Effector memory CD4-positive, alpha-beta T cell (primary cell): ENCODE measurements at regions not wholly inside any gene's neighbourhood (a gene's known extent, or its start where the extent isn't known, plus 50 kb on each side); places are given as distances from the start of the nearest gene placed in this dataset.
"Not testable (repeated sequence)": the region's sequence is repeated elsewhere in the genome, so short reads cannot be mapped to it uniquely, and the experiment has no call there.

Experiments
- DNase-seq, 3 donors: peaks; one replicate each; pipeline ENCODE4 v3.0.0-alpha.2; 2020
- H3K27ac ChIP-seq: 2 replicates; pipeline ENCODE4 v1.7.0; 2013; ENCODE audit warnings: mild to moderate bottlenecking, low read length, moderate library complexity; ENCODE audit not compliant: insufficient read depth, poor library complexity, severe bottlenecking
- H3K27me3 ChIP-seq: replicated peaks from 2 replicates; pipeline ENCODE4 v1.7.0; 2013; ENCODE audit warnings: mild to moderate bottlenecking, low read length; ENCODE audit not compliant: insufficient read depth, control insufficient read depth, poor library complexity, severe bottlenecking
- H3K36me3 ChIP-seq: 2 replicates; pipeline ENCODE4 v1.7.0; 2013; ENCODE audit warnings: mild to moderate bottlenecking, low read length, moderate library complexity; ENCODE audit not compliant: control insufficient read depth, insufficient read depth
- H3K4me1 ChIP-seq: 2 replicates; pipeline ENCODE4 v1.7.0; 2013; ENCODE audit warnings: low read length, mild to moderate bottlenecking; ENCODE audit not compliant: control insufficient read depth, insufficient read depth, poor library complexity, severe bottlenecking
- H3K4me3 ChIP-seq: 2 replicates; pipeline ENCODE4 v1.7.0; 2013; ENCODE audit warnings: low read length, low read depth, mild to moderate bottlenecking; ENCODE audit not compliant: insufficient read depth, poor library complexity, severe bottlenecking
- H3K9me3 ChIP-seq: 2 replicates; pipeline ENCODE4 v1.7.0; 2013; ENCODE audit warnings: mild to moderate bottlenecking, low read length, moderate library complexity; ENCODE audit not compliant: control insufficient read depth

DNA sequence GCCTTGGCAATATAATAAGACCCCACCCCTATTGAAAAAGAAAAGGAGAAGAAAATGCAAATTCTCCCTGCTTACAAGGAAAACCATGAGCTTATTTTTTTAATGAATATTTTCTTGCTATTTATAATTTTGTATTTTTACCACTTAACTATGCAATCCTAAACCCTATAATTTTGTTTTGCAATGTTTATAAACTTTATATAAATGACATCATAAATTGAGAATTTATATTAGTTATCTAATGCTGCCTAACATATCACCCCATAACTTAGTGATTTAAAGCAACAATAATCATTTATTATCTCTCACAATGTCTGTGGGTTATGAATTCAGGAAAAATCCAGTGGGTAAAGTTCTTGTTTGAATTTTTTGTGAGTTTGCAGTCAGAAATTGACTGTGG is 369.1 kb downstream of the TAF11L14 start:
- Histone ChIP-seq H3K9me3 (no peaks in the 10 kb centered on the region), H3K4me3 (no peak overlapping the region), H3K27ac (no peak overlapping the region), H3K27me3 (no peaks in the 10 kb centered on the region), H3K4me1 (no peaks in the 10 kb centered on the region), H3K36me3 (no peaks in the 10 kb centered on the region)
- no peak for DNase-seq

DNA sequence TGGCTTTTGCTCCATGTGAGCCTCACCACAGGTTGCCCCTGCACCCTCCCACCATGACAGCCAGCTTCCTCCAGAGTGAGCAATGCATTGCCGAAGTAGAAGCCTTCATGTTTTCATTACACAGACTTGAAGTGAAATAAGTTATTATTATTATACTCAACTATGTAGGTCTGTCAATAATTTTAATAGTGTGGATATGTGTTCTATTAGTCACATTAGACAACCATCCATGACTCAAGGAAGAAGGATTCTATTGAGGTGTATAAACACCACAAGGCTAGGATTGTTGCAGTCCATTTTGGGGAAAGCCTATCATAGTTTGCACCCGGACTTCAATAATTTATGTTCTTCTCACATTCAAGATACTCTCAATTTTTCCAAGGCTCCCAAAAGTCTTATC is 369.5 kb downstream of the TAF11L14 start:
- DNase-seq, result no peak
- Histone ChIP-seq H3K9me3 (no peaks in the 10 kb centered on the region), H3K36me3 (no peaks in the 10 kb centered on the region), H3K27ac (no peak overlapping the region), H3K4me1 (no peaks in the 10 kb centered on the region), H3K27me3 (no peaks in the 10 kb centered on the region), H3K4me3 (no peak overlapping the region)

DNA sequence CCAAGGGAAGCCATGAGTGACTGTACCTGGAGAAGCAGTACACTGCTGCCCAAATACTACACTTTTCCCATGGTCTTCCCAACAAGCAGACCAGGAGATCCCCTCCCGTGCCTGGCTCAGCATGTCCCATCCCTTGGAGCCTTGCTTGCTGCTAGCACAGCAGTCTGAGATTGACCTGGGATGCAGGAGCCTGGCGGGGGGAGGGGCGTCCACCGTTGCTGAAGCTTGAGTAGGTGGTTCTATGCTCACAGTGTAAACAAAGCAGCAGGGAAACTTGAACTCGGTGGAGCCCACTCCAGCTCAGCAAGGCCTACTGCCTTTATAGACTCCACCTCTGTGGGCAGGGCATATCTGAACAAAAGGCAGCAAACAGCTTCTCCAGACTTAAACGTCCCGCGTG is 372.0 kb downstream of the TAF11L14 start:
- not testable (repeated sequence) for H3K9me3 ChIP-seq, H3K27ac ChIP-seq, H3K4me1 ChIP-seq, H3K36me3 ChIP-seq, H3K27me3 ChIP-seq, H3K4me3 ChIP-seq, DNase-seq

DNA sequence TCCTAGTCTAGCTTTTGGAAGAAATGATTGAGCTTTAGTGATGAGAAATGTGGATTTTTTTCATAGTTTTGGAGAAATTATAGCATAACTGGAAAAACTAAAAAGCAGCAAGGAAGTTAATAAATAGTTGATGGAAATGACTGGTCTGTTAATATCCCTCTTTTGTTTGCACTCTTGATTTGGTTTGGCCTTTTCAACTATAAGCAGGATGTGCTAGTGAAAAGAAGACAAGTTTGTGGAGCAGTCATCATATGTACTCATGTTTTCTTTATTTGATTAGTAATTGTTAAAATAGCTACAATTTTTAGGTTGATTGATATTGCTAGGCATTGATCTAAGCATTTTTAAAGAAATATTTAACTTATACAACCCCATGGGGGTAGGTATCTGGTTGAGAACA is 374.7 kb downstream of the TAF11L14 start:
- no peak for DNase-seq
- Histone ChIP-seq H3K36me3 (no peaks in the 10 kb centered on the region), H3K27me3 (no peaks in the 10 kb centered on the region), H3K4me1 (no peaks in the 10 kb centered on the region), H3K4me3 (no peak overlapping the region), H3K9me3 (no peaks in the 10 kb centered on the region), H3K27ac (no peak overlapping the region)

DNA sequence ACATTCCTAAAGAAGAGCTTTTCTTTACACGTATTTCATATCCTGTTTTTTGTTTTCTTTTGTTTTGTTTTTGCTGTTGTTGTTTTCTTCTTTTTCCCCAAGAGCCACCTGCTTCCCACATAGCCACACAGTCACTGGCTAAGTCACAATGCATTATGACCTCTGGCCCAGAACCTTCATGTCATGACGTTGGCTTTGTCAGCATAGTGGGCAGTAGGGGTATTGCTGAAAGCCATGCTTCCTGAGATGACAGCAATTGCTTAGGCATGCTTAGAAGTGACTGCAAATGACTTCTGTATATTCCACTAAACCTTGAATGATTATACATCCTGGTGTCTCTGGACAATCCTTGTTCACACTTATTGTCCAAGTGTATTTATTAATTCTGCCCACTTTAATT is 375.8 kb downstream of the TAF11L14 start:
- no peak for DNase-seq
- H3K27me3 ChIP-seq, result no peaks in the 10 kb centered on the region
- H3K4me3 ChIP-seq, result no peak overlapping the region
- no peak overlapping the region for H3K27ac ChIP-seq
- H3K36me3 ChIP-seq, result no peaks in the 10 kb centered on the region
- no peaks in the 10 kb centered on the region for H3K9me3 ChIP-seq
- H3K4me1 ChIP-seq, result no peaks in the 10 kb centered on the region

DNA sequence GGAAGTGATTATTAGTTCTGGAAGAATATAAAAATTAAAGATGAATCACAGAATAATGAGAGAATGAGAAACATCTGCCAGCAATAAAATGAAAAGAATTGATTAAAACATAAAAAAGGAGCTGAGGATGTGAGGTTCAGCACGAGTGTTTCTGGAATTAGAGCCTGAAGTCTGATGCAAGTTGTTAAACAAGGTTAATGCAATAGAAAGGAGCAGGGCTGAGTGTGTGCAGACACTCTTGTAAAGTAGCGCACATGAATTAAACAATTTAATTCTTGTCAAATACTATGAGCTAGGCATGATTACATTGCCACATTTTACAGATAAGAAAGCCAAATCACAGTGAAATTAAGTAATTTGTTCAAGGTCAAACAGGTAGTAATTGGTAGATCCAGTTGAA is 384.2 kb downstream of the TAF11L14 start:
- H3K4me1 ChIP-seq, result no peaks in the 10 kb centered on the region
- no peaks in the 10 kb centered on the region for H3K9me3 ChIP-seq
- no peaks in the 10 kb centered on the region for H3K36me3 ChIP-seq
- no peak overlapping the region for H3K27ac ChIP-seq
- no peak for DNase-seq
- H3K27me3 ChIP-seq, result no peaks in the 10 kb centered on the region
- no peak overlapping the region for H3K4me3 ChIP-seq

DNA sequence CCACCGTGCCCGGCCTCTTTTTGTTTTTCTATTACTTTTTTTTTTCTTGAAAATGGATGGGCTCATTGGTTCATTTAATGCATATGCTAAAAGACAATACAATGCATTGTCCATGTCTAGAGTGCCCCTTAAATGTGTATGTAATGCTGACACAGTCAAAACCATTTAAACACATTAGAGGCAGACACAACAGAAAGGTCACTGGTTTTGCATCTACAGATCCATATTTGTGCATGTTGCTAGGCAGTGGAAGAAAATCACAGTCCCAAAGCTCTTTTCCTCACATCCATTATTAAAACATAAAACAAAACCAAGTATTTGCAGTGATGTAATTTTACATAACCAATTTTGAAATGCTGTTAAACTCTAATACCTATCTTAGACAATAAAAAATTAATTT is 389.0 kb downstream of the TAF11L14 start:
- Histone ChIP-seq H3K4me1 (no peaks in the 10 kb centered on the region), H3K27me3 (no peaks in the 10 kb centered on the region), H3K36me3 (no peaks in the 10 kb centered on the region), H3K4me3 (no peak overlapping the region), H3K27ac (no peak overlapping the region), H3K9me3 (no peaks in the 10 kb centered on the region)
- no peak for DNase-seq

DNA sequence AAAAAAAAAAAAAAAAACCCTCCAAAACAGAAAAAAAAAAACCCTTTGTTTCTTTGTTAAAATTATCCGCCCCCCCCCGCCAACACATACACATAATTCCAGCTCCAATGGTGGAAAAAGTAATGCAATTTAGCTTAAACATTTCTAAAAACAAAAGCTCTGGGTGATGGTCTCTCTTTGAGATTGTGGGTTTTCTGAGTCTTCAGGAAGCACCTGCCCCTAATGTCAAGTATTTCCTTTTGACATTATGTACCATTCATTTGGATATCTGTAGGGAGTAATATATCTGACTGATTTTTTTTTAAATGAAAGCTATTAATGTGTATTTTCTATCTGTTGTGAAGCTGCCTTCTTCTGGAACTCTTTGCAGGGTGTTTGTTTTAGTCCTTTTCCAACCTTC is 389.7 kb downstream of the TAF11L14 start:
- Histone ChIP-seq H3K4me1 (no peaks in the 10 kb centered on the region), H3K4me3 (no peak overlapping the region), H3K27ac (no peak overlapping the region), H3K9me3 (no peaks in the 10 kb centered on the region), H3K36me3 (no peaks in the 10 kb centered on the region), H3K27me3 (no peaks in the 10 kb centered on the region)
- no peak for DNase-seq

DNA sequence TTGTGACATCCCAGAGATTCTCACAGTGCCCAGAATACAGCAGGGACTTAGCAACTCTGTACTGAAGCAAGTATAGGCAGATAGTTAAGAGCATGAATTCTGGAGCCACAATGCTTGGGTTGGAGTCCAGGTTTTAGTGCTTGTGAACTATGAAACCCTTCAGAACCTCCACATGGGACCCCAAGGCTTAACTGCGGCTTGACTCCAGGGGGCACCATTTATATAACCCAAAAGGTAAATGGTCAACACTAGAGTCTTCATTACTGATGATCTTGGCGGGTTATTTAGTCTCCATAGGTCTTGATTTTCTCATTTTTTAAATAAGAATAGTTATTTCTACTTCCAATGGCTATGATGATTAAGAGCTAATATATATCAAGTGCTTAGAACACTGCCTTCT is 390.3 kb downstream of the TAF11L14 start:
- Histone ChIP-seq H3K4me1 (no peaks in the 10 kb centered on the region), H3K9me3 (no peaks in the 10 kb centered on the region), H3K4me3 (no peak overlapping the region), H3K27me3 (no peaks in the 10 kb centered on the region), H3K27ac (no peak overlapping the region), H3K36me3 (no peaks in the 10 kb centered on the region)
- no peak for DNase-seq

DNA sequence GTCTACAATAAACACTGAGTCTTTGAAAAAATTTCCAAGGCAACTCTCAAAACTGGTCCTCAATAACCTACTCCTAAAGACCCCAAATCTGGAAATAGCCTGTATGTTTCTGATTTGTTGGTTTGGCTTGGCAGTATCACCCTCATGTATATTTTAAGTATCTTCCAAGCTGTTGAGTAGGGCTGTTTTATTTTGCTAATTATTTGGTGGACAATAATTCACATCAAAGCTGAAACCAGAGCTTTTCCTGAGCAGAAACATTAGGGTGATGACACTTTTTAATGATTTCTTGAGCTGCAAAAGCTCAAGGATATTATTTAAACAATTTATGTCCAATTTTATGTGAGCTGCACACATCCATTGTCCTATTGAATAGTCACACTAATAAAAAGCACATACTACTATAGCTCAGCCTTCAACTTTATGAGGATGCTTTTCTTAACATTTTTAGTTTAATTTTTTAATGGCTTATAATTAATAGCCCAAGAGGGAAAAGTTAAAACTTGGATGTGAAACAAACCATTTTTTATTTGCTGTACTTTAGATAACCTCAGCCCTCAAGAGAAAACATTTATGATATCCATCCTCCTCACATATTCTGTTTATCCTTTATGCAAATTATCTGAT is 393.1 kb downstream of the TAF11L14 start:
- H3K27ac ChIP-seq, result no peak overlapping the region
- H3K9me3 ChIP-seq, result no peaks in the 10 kb centered on the region
- H3K36me3 ChIP-seq, result no peaks in the 10 kb centered on the region
- no peak overlapping the region for H3K4me3 ChIP-seq
- no peaks in the 10 kb centered on the region for H3K4me1 ChIP-seq
- no peak for DNase-seq
- H3K27me3 ChIP-seq, result no peaks in the 10 kb centered on the region

DNA sequence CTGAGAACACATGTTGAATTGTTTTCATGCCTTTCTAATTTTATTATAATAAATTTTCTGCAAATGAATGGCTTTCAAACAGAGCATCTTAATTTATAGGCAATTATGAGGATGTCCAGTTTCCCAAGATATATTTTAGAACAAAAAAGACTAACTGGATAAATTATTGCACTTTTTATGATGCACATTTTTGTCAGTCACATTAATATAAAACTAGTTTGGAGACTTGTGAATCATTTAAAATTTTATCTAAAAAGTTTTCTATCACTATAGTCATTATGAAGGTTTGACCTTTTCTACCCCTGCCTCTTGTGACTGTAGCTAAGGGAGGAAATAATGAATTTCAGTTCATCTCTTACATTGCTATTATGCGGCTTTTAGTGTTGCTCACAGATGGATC is 393.8 kb downstream of the TAF11L14 start:
- H3K27ac ChIP-seq, result no peak overlapping the region
- no peaks in the 10 kb centered on the region for H3K27me3 ChIP-seq
- no peaks in the 10 kb centered on the region for H3K9me3 ChIP-seq
- no peak for DNase-seq
- H3K4me3 ChIP-seq, result no peak overlapping the region
- no peaks in the 10 kb centered on the region for H3K36me3 ChIP-seq
- H3K4me1 ChIP-seq, result no peaks in the 10 kb centered on the region
